Mucosa of descending colon (tissue), 3 donors: ENCODE measurements at regions not wholly inside any gene's neighbourhood (a gene's known extent, or its start where the extent isn't known, plus 50 kb on each side); places are given as distances from the start of the nearest gene placed in this dataset.

ENCODE experiments used
- ATAC-seq: fragments of 200-7000 bp; cut with Tn5 transposase; one replicate; pipeline ENCODE4 v1.9.1; 2020; ENCODE audit warnings: mild to moderate bottlenecking, moderate library complexity
- DNase-seq, 3 donors: peaks; one replicate each; pipeline ENCODE4 v3.0.0-alpha.2; 2020
- H3K36me3 ChIP-seq: fragments of 200-600 bp; one replicate; pipeline ENCODE4 v1.8.0; 2021; ENCODE audit warnings: low read depth, mild to moderate bottlenecking
- H3K4me1 ChIP-seq: fragments of 200-600 bp; one replicate; pipeline ENCODE4 v1.8.0; 2021; ENCODE audit warnings: low read depth, mild to moderate bottlenecking
- H3K4me3 ChIP-seq: fragments of 200-600 bp; one replicate; pipeline ENCODE4 v1.8.0; 2021; ENCODE audit warnings: mild to moderate bottlenecking
- H3K9me3 ChIP-seq: fragments of 200-600 bp; one replicate; pipeline ENCODE4 v1.8.0; 2021; ENCODE audit warnings: mild to moderate bottlenecking
- intact Hi-C, 2 donors: fragments of 100-400 bp; cut with DNase I in 1 of 2; cut with micrococcal nuclease in 1 of 2; formaldehyde crosslinking; loops; one replicate each; pipeline versions ENCODE4 v1.11.0 to v1.11.1; 2022; cut with DNase I, micrococcal nuclease
- TF ChIP-seq, protein P1 (sequence below): fragments of 200-600 bp; IDR thresholded peaks from one replicate; pipeline ENCODE4 v1.8.0; 2022; ENCODE audit warnings: antibody characterized with exemption, mild to moderate bottlenecking
- donor health status: DM: no; HTN: no; CAD: no; lungs with moderate emphysema.
- donor health status: DM: no; HTN: no; CAD: no.
- donor health status: DM: no; HTN: yes; CAD: no.

DNA sequence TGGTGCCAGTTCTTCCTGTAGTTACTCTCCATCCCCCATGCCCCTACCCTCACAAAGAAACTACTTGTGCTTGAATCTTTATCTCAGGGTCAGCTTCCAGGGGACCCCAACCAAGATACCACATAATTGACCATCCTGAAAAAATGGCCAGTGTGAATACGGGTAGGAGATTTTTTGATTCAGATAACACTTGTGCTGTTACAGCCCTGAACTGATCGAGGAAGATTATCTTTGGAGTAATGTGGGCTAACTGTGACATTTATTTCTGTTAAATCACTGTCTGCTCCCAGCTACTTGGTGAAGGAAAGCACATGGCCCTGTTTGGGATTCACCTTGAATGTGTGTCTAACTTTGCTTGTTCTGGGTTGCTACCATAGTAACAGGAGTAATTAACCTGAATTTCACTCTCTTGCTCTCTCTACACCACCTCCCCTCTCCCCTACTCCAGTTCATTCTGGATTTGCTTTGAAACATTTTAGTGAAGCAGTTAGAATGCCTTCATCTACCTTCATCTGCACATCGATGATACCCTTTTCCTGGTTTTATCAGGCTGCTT, 219.6 kb upstream of the CHD6 start:
- no peak for ATAC-seq

DNA sequence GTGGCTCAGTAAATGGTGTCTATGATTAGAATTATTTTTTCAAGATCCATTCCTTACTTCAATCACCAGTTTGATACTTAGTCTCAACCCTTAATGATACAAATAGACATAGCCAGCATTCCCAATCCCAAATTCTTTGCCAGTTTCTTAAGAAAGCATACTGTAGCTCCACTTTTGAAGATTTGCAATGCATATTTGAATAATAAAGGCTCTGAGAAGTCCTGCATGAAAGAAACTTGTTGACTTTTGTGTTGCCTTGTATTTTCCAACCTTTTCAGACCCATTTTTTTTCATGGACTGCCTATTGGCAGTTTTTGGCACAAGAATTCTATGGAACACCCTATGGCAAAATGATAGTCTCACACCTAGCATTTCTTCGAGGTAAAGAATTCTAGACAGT, 215.6 kb upstream of the CHD6 start:
- Histone ChIP-seq H3K36me3 (no peaks in the 10 kb centered on the region), H3K9me3 (no peaks in the 10 kb centered on the region), H3K4me1 (no peaks in the 10 kb centered on the region), H3K4me3 (no peak overlapping the region)
- ATAC-seq, result no peak
- intact Hi-C loops, result no loop called here
- TF ChIP-seq, protein P1, sequence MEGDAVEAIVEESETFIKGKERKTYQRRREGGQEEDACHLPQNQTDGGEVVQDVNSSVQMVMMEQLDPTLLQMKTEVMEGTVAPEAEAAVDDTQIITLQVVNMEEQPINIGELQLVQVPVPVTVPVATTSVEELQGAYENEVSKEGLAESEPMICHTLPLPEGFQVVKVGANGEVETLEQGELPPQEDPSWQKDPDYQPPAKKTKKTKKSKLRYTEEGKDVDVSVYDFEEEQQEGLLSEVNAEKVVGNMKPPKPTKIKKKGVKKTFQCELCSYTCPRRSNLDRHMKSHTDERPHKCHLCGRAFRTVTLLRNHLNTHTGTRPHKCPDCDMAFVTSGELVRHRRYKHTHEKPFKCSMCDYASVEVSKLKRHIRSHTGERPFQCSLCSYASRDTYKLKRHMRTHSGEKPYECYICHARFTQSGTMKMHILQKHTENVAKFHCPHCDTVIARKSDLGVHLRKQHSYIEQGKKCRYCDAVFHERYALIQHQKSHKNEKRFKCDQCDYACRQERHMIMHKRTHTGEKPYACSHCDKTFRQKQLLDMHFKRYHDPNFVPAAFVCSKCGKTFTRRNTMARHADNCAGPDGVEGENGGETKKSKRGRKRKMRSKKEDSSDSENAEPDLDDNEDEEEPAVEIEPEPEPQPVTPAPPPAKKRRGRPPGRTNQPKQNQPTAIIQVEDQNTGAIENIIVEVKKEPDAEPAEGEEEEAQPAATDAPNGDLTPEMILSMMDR, result no peak
- DNase-seq, result no peak

More for the DNA sequence above, 219.6 kb upstream of the CHD6 start:
- Histone ChIP-seq H3K4me1 (no peaks in the 10 kb centered on the region), H3K4me3 (no peak overlapping the region), H3K36me3 (no peaks in the 10 kb centered on the region), H3K9me3 (no peaks in the 10 kb centered on the region)
- intact Hi-C loops, result no loop called here
- TF ChIP-seq, protein P1, result no peak
- no peak for DNase-seq

DNA sequence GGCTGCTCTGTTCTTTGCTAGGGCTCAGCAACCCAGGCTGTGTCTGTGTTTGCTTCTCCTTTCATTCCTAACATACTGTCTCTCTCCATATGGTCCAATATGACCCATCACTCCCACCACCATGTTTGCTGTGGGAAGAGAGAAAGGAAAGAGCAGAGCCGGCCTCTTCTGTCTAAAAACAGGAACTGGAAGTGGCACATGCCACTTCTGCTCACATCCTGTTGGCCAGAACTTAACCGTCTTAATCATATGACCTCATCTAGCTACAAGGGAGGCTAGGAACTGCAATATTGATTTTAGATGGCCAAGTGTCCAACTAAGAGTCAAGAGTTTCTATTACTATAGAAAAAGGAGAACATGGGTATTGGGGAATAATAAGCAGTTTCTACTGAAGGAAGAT, 212.5 kb upstream of the CHD6 start:
- no peaks in the 10 kb centered on the region for H3K4me1 ChIP-seq
- intact Hi-C loops, result no loop called here
- H3K36me3 ChIP-seq, result no peaks in the 10 kb centered on the region
- no peaks in the 10 kb centered on the region for H3K9me3 ChIP-seq
- DNase-seq, result no peak
- no peak for ATAC-seq
- TF ChIP-seq, protein P1, result no peak
- no peak overlapping the region for H3K4me3 ChIP-seq

DNA sequence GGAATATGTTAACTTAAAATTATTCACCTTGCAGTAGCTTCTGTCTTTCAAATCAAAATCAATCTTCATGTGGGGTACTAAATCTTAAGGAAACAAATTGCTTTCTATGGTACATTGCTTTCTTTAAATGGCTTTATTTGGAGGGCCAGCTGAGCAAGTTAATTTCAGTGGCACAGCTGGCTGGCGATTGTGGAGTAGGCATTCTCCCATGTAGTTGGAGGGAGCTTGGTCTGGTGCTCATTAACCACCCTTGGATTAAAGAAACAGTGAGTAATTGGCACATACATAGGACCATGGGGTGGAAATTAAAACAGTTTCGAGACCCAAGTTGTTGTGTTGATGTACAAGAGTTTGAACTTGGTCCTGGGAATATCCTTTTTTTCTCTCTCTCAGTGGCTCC, 201.3 kb upstream of the CHD6 start:
- DNase-seq (no peak), ATAC-seq (no peak)
- Histone ChIP-seq H3K36me3 (no peaks in the 10 kb centered on the region), H3K4me3 (no peak overlapping the region), H3K4me1 (no peaks in the 10 kb centered on the region), H3K9me3 (no peaks in the 10 kb centered on the region)
- intact Hi-C loops, result no loop called here
- TF ChIP-seq, protein P1, result no peak

DNA sequence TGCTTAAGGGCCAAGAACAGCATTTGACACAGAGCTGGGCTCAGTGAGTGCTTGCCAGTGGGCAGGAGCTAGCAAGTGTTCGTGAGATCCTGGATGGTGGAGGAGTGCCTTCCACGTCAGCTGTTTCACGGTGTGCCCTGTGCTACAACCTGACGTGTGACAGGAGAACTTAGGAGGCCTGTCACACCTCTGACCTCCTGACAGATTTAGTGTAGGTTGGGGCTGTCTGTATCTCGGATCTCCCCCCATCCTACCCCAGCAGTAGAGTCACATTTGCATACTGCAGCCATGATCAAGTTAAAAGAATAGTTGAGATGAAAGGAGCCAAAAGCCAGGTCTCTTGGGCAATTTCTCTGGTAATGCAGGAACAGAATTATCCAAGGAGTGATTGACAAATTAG, 200.8 kb upstream of the CHD6 start:
- ATAC-seq (no peak), DNase-seq (no peak)
- Histone ChIP-seq H3K4me1 (no peaks in the 10 kb centered on the region), H3K9me3 (no peaks in the 10 kb centered on the region), H3K4me3 (no peak overlapping the region), H3K36me3 (no peaks in the 10 kb centered on the region)
- TF ChIP-seq, protein P1, result no peak
- intact Hi-C loops, result no loop called here

DNA sequence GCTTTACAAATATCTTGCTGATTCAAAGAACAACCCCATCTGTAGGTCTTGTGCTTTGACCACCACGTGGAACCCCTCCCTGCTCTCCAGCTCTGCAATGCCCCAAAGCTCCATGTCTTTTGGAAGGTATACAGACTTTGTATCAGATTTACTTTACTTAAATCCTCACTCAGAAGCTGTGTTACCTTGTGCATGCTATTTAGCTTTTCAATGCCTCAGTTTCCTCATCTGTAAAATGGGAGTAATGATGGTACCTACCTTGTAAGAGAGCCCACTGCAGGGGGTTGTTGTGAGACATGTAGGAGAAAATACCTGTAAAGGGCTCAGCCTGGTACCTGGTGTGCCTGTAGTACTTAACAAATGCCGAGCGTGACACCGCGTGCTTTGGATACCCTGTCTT, 200.2 kb upstream of the CHD6 start:
- intact Hi-C loops, result no loop called here
- no peak for DNase-seq
- Histone ChIP-seq H3K9me3 (no peaks in the 10 kb centered on the region), H3K36me3 (no peaks in the 10 kb centered on the region), H3K4me3 (no peak overlapping the region), H3K4me1 (no peaks in the 10 kb centered on the region)
- TF ChIP-seq, protein P1, result no peak
- ATAC-seq, result no peak
